ENCODE measurements at regions not wholly inside any gene's neighbourhood (a gene's known extent, or its start where the extent isn't known, plus 50 kb on each side); places are given as distances from the start of the nearest gene placed in this dataset.

DNA sequence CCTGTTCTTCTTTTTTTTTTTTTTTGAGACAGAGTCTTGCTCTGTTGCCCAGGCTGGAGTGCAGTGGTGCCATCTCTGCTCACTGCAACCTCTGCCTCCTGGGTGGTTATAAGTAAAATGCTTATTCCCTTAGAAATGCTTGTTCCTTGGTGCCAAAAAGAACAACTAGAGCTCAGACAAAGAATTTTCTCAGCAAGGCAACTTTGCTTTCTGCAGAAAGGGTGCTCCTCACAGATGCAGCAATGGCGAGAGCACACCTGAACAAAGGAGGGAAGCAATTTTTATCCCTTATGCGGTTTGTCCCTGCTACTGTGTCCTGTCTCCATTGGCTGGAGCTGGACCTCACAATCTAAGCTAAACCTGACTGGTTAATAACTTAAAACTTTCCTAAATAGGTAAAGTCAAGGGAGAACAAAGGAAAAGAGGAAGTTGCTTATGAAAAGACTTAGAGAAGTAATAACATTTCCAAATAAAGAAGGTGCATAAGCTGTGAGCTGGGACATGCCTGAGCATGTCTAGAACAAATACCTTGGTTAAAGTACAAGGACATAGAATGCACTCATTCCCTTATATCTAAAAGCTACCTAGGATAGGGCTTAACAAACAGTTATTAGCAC lies 90.0 kb upstream of the PRR5 start:
- no peak for DNase-seq

DNA sequence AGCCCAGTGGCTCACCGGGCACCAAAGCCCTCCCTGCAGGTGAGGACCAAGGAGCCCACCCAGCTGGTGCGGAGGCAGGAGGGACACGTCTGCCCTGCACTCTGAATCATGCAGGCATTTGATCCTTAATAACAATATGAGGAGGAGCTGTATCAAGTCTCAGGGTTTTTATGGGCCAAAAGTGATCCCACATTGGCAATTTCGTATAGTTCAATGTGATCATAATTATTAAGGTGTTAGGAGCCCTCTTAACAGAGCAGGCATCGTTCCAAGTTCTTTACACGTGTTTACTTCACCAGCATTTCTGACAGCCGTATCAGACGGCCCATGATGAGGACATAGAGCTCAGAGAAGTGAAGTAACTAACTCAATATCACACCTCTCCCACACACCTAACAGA lies 91.9 kb upstream of the PRR5 start:
- DNase-seq: no peak

DNA sequence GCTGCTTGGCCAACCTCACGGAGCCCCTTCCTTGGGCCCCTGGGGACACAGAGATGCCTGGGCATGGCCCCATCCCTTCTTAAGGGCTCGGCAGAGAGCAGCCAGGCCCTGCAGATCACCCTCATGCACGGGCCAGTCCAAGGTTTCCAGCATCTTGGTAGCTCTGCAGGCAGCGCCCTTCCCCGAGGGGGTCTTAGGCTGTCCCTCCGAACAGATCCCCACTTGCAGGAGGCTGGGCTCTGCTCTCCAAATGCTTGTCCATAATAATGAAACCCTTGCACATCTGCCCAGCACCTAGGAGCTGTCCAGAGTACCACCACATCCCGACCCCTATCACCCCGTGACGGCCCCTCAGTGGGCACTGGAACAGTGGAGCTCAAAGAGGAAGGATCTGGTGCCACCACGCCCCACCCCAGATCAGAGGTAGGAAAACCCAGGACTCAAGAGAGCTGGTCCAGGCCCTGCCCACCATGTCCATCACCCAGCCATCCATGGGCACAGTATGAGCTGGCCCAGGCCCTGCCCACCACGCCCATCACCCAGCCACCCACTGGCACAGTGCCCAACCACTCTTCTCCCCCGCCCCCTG lies 92.5 kb upstream of the PRR5 start:
- no peak for DNase-seq

DNA sequence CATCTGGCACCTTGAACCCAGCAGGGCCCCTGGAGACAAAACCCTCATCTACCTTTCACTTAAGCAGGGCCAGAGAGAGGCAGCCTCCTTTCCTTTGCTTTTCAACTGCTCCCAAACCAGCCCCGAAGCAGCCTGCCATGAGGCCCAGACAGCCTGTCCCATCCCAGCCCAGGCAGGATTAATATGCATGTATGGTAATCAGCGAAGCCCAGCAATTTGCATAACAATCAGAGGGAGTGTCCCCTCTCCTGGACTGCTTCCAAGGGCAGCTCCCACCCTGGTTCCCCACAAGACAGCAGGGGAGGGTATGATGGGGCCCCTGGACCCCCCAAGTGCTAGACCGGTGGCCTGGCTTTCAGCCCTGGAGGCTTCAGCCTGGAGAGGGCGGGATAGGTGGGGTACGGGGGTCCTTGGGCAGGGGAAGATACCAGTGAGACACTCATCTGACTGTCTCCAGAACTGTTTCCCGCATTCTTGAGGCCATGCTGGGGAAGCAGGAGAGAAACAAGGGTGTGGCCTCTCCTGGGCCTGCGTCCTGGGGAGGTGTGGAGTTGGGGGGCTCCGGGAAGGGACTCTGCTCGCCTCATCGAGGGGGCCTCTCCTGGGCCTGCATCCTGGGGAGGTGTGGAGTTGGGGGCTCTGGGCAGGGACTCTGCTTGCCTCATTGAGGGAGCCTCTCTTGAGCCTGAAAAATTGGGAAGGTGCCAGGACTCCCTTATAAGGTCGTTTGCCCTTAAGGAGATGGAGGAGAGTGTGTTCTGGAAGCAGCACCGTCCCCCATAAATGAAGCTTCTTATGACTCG lies 93.2 kb upstream of the PRR5 start:
- no peak for DNase-seq

DNA sequence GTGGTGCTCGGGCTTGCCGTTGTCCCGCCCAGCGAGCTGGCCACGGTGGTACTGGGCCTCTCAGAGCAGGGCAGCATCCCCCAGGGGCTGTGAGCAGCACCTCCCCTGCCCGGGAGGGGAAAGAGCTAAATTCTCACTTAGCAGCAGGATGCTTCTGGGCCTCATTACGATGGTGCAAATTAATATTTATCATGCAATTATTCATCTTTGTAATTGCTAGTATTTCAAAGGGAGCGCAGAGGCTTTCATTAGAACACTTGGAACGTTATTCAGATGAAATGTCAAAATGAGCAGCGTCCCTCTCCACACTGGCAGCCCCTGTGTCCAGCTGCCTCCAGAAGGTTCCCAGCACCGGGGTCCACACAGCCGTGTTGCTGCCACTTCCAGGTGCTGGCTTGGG lies 95.9 kb upstream of the PRR5 start:
- no peak for DNase-seq

DNA sequence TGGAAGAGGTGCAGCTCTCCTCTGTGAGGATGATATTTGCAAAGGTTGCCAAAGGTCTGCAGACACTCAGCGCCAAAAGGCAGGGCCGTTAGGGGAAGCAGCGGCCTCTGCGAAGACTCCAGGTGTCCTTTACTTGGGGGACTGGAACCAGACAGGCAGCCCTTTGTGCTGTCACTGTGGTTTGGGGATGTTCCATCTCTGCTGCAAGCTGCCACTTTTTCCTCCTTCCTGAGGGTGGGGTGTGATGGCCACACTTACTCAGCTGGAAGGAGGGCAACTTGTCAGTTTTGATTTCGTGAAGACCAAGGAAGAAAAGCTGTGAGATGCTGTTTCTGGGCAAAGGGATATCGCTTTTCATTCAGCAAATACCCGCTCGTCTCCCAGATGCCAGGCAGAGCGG lies 96.5 kb upstream of the PRR5 start:
- no peak for DNase-seq

DNA sequence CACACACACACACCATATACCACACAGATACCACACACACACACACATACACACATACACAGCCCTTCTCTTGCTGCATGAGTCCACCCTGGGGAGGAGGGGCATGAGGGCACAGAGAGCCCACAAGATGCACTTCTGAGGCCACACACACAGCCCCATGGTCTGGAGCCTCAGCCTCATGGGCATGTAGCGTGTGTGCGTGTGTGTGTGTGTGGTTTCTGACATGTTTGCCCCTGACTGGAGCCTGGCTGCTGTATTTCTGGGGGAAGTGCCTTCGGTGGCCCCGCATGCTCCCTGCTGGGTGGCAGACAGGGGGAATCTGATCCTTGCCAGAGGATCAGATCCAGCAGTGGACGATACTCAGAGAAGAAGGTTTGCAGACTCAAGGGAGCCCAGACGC lies 97.0 kb upstream of the PRR5 start:
- no peak for DNase-seq

DNA sequence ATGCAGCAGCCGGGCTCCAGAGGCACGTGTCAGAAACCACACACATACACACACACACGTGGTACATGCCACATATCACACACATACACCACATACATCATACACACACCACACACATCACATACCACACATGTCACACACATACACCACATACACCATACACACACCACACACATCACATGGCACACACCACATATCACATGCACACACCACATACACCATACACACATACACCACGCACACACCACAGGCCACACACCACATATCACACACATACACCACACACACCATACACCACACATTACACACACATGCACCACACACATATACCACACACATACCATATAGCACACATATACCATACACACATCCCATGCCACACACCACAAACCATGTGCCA lies 97.5 kb upstream of the PRR5 start:
- DNase-seq: no peak

DNA sequence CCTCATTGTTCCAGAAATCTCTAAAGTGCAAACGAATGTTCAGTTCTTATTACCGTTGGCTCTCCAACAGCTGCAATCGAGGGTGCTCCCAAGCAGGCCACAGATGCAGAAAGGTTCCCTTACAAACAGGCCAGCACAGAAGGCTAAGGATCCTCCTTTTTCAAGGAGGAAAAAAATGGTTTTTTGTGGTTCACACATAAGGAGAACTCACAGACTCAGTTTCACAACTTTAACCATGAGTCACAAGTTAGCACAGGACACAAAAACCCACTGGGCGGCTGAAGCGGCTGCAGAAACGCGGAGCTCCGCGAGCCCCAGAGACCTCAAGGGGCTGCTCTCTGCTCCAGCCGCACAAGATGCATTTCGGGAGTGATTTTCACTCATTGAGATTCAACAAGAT lies 98.2 kb upstream of the PRR5 start:
- DNase-seq: no peak

DNA sequence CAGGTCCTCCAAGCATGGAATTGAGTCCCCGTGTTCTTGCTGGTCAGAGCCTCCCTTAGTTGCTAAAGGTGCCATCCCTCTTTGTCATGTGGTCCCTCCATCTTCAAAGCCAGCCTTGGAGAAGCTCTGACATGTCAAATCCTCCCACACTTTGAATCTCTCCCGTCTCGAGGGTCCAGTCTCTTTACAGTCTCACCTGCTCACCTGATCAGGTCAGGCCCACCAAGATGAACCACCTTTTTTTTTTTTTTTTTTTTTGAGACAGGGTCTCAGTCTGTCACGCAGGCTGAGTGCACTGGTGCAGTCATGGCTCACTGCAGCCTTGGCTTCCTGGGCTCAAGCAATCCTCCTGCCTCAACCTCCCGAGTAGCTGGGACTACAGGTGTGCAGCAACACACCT lies 100.3 kb upstream of the PRR5 start:
- DNase-seq: no peak

DNA sequence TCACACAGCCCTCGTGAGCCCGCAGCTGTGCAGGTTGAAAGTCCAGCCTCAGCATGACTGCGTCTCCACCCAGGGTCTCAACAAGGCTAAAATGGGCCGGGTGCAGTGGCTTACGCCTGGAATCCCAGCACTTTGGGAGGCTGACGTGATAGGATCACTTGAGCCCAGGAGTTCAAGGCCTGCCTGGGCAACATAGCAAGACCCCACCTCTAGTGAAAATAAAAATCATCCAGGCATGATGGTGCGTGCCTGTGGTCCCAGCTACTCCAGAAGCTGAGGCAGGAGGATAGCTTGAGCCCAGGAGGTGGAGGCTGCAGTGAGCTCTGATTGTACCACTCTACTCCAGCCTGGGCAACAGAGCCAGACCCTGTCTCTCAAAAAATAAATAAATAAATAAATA lies 100.8 kb upstream of the PRR5 start:
- no peak for DNase-seq

DNA sequence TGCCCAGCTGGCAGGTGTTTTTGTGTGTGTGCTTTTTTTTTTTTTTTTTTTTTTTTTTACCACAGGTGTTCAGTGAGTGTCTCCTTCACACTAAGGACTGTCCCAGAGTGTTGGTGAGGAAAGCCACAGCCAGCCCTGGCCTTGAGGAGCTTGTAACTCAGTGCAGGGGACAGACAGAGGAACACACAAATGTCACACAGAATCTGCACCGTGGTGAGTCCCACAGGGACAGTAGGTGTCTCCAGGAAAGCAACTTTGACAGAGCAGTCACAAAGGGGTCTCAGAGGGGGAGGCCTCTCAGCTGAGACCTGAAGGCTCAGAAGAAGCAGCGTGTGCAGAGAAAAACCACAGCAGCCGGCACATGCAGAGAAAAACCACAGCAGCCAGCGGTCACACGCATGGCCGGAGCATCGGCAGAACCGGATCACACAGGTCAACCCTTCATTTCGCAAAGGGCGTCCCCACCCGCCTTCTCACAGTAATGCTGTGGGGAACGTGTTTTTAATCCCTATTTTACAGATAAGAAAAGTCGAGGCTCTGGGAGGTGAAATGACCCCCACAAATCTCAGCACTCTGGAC lies 101.7 kb upstream of the PRR5 start:
- DNase-seq: no peak

DNA sequence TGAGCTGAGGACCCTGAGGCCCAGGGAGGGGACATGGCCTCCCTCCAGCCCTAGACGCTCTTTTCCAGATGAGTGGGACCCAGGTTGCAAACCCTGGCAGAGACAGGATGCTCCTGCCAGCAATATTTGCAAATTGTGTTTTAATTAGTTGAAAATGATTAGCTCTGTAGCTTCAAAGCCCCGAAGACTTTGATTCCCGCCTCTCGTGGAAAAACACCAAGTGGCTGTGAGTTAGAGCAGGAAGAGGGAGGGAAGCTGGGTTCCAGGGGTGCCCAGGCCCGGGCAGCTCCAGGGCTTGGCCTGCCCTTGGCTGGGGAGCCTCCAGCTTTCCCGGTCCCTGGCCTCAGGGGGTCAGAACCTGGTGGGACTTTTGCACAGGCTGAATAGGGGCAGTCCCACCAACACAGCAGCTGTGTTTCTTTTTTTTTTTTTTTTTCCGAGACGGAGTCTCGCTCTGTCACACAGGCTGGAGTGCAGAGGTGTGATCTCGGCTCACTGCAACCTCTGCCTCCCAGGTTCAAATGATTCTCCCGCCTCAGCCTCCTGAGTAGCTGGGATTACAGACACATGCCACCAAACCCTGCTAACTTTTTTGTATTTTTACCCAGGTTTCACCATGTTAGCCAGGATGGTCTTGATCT lies 101.6 kb upstream of the RTL6 start:
- no peak for DNase-seq

DNA sequence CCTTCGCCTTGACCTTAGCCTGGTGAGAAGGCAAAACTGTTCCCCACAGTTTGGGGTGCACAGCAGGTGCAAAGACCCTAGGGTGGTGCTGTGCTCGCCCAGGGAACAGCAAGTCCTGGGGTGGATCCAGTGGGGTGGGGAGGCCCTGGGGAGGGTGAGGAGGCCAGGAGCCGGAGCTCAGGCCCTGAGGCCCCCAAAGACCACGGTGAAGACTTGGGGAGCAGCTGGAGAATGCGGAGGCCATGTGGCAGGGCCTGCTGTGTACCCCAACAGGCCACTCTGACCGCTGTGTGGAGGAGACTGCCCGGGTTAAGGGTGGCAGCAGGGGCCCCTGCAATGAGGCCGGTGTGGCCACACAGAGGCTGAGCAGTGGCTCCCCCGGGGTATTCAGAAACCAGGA lies 101.1 kb upstream of the RTL6 start:
- no peak for DNase-seq

DNA sequence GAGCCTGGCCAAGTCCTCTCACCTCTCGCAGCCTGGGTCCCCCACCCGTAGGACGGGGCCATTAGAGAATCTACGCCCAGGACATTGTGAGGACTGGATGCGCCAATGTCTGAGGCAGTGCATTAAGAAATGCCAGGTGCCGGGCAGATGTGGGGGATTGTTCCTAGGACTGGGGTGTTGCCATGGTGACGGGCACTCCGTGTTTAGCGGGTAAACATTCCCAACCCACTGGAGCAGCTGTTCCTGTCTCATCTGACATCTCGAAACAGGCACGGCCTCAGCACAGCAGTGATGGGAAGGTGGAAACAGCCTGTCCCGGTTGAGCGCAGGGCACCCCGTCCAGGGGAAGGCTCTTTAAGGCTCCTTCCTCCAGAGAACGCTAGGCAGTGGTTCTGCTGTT lies 99.6 kb upstream of the RTL6 start:
- DNase-seq: peak; percentile 69 to 72

DNA sequence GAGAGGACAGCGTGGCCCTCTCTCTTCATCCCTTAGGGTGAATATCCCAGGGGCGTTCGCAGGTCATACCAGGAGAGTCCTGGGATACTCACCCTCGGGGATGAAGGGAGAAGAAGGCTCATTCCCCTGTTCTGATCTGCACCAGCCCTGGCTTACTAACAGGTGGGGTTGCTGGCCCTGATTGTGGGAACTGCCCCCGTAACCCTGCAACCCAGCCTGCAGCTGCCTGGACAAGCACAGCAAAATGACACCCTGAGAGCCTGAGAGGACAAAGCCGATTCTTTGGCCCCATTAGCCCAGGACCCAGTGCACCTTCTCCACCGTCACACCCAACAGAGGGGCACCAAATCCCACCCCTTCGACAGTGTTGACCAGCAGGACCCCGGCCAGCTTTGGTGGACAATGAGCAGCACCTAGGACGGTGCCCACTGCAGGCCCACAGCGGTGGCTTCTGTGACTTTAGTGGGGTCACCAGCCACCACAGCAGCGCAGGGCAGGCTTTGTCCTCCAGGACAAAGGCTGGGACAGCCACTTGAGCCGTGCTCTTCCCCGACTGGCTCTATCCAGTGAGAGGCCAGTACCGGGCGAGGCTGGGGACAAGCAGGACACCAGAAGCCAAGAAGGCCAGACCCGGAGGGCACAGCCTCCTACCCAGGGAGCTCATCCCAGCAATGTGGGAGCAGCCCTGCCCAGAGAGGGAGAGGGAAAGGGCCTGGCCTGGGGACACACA lies 98.5 kb upstream of the RTL6 start:
- DNase-seq: no peak

DNA sequence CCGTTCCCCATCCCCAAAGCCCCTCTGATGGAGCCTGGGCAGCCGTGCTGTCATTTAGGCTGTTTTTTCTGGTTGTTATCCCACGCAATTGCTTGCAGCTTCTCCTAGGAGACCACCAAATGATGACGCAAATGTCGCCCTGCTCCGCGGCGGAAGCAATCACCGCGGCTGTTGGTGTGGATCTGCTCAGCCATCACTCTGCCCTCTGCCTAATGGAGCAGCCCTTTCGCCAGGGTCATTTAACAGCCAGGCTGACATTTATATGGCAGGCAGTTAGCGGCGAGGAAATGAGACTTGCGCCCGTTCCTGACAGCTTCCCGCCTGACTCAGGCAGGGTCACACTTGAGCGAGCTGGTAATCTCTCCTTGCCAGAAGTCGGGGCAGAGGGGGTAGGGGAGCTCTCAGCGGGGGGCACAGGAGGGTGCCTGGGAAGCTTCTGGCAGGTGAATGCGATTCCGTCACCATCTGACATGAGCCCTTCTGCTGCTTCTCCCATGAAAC lies 97.9 kb upstream of the RTL6 start:
- peak in 1 of 2 experiments; percentile 47 for DNase-seq

DNA sequence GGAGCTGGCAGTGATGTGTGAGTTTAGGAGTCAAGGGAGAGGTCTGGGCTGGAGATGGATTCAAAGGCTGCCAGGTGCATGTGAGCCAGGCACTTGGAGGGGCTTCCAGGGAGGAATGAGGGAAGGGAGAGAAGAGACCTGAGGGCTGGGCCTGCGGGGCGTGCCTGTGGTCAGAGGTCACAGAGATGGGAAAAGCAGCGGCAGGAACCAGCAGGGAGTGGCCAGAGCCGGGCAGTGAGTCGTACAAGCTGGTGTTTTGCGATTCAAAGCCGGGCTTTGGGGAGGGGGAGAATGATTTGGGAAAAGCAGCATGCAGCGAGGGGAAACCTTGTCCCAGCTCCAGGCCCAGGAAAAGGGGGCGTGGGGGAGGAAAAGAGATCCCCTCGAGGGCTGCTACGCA lies 96.9 kb upstream of the RTL6 start:
- no peak for DNase-seq

DNA sequence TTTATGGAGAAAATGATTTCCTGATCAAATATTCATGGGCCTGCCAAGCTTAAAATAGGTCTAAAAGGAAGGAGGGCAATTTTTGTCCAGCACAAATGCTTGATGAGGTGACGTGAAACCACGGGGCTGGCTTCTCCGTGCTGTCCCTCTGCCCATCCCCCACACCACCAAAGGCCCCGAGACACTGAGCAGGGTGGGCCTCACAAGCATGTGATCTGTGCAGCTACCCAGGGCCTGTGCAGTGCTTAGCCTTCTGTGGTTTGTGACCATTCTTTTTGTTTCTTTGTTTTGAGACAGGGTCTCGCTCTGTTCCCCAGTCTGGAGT lies 94.8 kb upstream of the RTL6 start:
- DNase-seq: no peak

DNA sequence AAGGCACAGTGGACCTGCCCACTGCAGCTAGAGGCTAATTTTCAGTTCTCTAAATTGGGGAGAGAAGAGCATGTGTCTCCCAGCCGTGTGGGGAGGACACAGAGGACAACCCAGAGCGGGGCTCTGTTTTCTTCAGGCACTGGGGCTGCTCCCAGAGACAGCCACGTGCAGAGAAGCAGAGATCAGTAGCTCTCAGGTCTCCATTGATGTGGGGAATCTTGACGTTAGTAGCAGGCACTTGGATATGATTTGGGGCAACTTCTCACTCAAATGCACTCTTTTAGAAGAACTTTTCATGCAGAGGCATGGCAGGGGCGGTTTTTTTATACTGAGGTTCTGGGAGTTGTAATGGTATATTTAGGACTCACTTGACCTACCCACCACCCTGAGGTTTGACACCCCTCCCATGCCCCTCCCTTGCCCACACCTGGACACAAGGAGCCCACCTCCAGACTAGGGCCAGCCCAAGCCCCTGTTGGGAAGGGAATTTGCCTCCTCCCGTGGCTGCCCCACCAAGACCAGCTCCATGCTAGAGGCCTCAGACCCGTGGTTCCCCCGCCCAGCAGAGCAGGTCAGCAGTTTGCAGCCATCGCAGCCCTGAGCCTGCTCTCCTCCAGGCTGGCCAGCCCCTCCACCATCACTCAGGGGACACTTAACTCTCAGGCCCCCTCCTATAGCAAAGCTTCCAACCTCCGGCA lies 94.2 kb upstream of the RTL6 start:
- DNase-seq: no peak

DNA sequence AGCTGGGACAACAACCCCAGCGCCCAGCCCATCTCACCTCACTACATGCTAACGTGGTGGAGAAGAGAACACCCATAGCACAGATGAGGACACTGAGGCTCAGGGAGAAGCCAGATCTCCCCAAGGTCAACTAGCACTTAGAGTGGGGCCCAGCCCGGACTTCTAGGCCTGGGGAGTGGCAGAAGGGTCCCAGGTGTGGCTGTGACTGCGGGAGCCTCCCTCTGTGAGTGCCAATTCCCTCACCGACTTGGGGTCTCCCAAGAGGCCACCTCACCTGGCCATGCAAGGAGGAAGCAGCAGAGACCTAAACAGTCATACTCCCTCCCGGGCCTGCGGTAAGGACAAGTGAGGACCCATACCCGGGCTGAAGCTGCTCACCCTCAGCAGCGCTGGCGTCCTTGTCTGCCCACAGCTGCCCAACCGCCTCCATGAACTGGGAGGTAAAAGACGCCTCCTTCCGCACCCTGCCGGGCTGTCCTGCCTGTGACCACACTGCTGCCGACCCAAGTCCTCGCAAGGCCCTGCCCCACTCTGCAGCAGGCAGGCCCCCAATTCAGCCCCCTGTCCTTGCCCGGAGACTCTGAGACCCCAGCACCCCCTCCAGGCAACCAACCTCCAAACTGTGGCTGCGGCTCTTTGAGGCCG lies 93.2 kb upstream of the RTL6 start:
- no peak for DNase-seq

DNA sequence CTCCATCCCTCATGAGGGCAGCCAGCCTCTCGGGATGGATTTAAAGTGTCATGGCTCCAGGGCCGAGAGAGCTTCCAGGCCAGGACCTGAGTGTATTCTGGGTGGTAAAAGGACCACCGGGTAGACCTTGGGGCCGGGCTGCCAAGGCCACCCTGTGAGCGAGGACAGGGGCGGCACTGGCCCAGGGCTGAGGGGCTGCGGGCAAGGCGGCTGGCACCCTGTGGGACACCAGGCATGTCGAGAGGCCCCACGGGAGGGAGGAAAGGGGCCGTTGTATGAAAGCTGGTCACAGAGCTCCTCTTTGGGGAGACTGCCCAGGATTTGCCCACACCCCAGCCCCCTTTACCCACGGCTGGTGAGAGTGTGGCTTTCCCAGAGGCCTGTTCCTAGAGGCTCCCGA lies 92.3 kb upstream of the RTL6 start:
- DNase-seq: no peak
